Calu3 (cell line): ENCODE measurements at regions not wholly inside any gene's neighbourhood (a gene's known extent, or its start where the extent isn't known, plus 50 kb on each side); places are given as distances from the start of the nearest gene placed in this dataset. TPM values are rescaled to one million over a fixed set of nuclear protein-coding genes. Genes with fewer than 3 reads are reported as not detected.

Experiments used
- BruUV-seq: library from RNA; stranded (reverse); fragments of 400-500 nt; replicated peaks from 2 replicates; lab custom pipeline; 2021; lab: Mats Ljungman, UMichigan
- CTCF ChIA-PET: fragments of 300-600 bp; sonication (Branson Sonifier 250); formaldehyde crosslinking; loops from one replicate; lab custom pipeline; 2022; ENCODE audit warnings: antibody characterized with exemption; lab: Charles Lee
- DNase-seq: peaks from one replicate; pipeline ENCODE4 v3.0.0; 2022
- H3K27ac Mint-ChIP-seq: one replicate; pipeline ENCODE4 v1.8.0; 2022; ENCODE audit warnings: mixed read lengths; ENCODE audit not compliant: unreplicated experiment
- H3K27me3 Mint-ChIP-seq: one replicate; pipeline ENCODE4 v1.8.0; 2022; ENCODE audit warnings: mixed read lengths; ENCODE audit not compliant: unreplicated experiment
- H3K36me3 Mint-ChIP-seq: one replicate; pipeline ENCODE4 v1.8.0; 2022; ENCODE audit warnings: mild to moderate bottlenecking, moderate library complexity, mixed read lengths; ENCODE audit not compliant: insufficient read depth, unreplicated experiment
- H3K4me1 Mint-ChIP-seq: one replicate; pipeline ENCODE4 v1.8.0; 2022; ENCODE audit warnings: mild to moderate bottlenecking, low read depth, mixed read lengths; ENCODE audit not compliant: unreplicated experiment
- H3K4me3 Mint-ChIP-seq: one replicate; pipeline ENCODE4 v1.8.0; 2022; ENCODE audit warnings: mild to moderate bottlenecking, low read depth, moderate library complexity, mixed read lengths; ENCODE audit not compliant: unreplicated experiment
- H3K9me3 Mint-ChIP-seq: one replicate; pipeline ENCODE4 v1.8.0; 2022; ENCODE audit warnings: low read depth, mixed read lengths; ENCODE audit not compliant: unreplicated experiment
- CTCF ChIP-seq: fragments of 200-600 bp; IDR thresholded peaks from one replicate; pipeline ENCODE4 v1.8.0; 2022; ENCODE audit warnings: antibody characterized with exemption; ENCODE audit not compliant: unreplicated experiment
- intact Hi-C: fragments of 100-400 bp; cut with micrococcal nuclease; formaldehyde crosslinking; loops from one replicate; pipeline ENCODE4 v1.10.0; 2022; ENCODE audit not compliant: unreplicated experiment
- microRNA-seq: library from miRNA; unstranded; fragments of <30 nt; microRNA quantifications from one replicate; pipeline ENCODE4 v1.2.0, GENCODE V29; 2022

DNA sequence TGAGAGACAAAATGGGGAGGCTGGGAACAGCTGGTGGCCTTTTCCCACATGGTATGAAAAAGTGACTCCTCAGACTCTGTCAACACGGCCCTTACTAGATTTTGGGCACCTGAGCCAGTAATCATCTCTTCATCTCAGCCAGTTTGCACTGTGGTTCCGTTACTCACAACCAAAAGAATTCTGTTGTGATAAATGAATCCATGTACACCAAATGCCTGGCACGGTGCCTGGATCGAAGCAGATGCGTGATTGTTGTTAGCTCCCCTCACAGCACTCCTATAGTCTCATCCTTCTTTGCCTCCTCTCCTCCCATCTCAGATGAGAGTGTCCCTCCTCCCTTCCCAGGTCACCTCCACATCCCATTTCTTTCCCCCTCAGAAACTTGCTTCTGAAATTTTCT lies 57.9 kb upstream of the GJB5 start:
- CTCF ChIA-PET, result interaction anchor here (1.2 kb wide), 1 partner anchor 46 kb away, joined by 3 read pairs; no protein-coding TSS in a partner anchor
- Mint-ChIP-seq H3K27me3 (no peaks in the 10 kb centered on the region), H3K9me3 (peaks cover 2% of the 10 kb centered on the region), H3K4me3 (no peak overlapping the region), H3K36me3 (peaks cover 6% of the 10 kb centered on the region), H3K4me1 (peaks cover 23% of the 10 kb centered on the region), H3K27ac (no peak overlapping the region)
- BruUV-seq, result no TSS peak
- TF ChIP-seq CTCF, result no peak
- DNase-seq, result no peak
- intact Hi-C loops, result no loop called here

- BruUV-seq, result no TSS peak
- CTCF ChIA-PET, result no interaction called here
- Mint-ChIP-seq H3K4me1 (peaks cover 23% of the 10 kb centered on the region), H3K4me3 (no peak overlapping the region), H3K9me3 (peaks cover 2% of the 10 kb centered on the region), H3K36me3 (peaks cover 6% of the 10 kb centered on the region), H3K27me3 (peaks cover 6% of the 10 kb centered on the region), H3K27ac (no peak overlapping the region)
- no peak for DNase-seq
- TF ChIP-seq CTCF, result no peak
- intact Hi-C loops, result no loop called here
These were observed 57.0 kb upstream of the GJB5 start for GRCh38 chr1:34697818-34698217.

DNA sequence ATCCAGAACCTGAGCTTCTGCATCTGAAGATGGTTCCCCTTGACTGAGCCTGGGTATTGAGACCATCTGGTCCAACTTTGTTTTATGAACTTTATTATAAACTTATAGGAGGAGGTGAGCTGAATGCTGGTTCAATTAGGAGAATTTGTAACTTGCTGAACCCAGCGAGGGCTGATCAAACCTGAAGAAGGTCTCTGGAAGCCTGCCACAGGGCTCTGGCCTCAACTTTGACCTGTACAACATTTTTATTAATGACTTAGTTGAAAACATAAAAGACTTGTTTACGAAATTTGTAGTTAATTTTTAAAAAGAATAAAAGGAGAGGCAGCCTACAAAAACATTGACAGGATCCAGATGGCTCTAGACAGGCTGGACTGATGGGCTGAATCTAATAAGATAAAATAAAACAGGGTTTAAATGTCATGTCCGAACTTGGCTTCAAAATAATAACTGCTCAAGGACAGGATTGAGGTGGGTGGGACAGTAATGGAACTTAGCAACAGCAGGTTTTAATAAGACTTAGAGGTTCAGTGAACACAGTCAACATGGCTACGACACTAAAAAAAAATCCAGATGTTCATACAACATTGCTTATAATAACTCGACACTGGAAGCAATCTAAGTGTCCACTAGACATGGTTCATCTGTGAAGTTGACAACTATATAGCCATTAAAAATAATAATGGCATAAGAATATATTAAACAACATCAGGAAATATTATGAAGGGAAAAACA lies 53.4 kb upstream of the GJB5 start:
- CTCF ChIA-PET, result no interaction called here
- no TSS peak for BruUV-seq
- Mint-ChIP-seq H3K4me1 (peaks cover 11% of the 10 kb centered on the region), H3K9me3 (no peaks in the 10 kb centered on the region), H3K27me3 (peaks cover 42% of the 10 kb centered on the region), H3K27ac (no peak overlapping the region), H3K4me3 (no peak overlapping the region), H3K36me3 (peaks cover under 1% of the 10 kb centered on the region)
- intact Hi-C loops, result no loop called here
- no peak for TF ChIP-seq CTCF
- DNase-seq, result no peak

Small RNAs in the stretch of these regions (microRNA-seq; reads per million reads assigned to microRNA genes)
- gene MIR552, result not detected
